Activated T-cell treated with anti-CD3 and anti-CD28 coated beads for 1 hour (primary cell): ENCODE measurements at regions not wholly inside any gene's neighbourhood (a gene's known extent, or its start where the extent isn't known, plus 50 kb on each side); places are given as distances from the start of the nearest gene placed in this dataset.
"Not testable (repeated sequence)": the region's sequence is repeated elsewhere in the genome, so short reads cannot be mapped to it uniquely, and the experiment has no call there.

ENCODE experiments used
- DNase-seq: peaks from one replicate; pipeline ENCODE4 v3.0.0-alpha.2; 2020; ENCODE audit warnings: low read depth

GRCh38 chr22:47628477-47629272 is 866.2 kb downstream of the TBC1D22A start:
- no peak for DNase-seq

DNA sequence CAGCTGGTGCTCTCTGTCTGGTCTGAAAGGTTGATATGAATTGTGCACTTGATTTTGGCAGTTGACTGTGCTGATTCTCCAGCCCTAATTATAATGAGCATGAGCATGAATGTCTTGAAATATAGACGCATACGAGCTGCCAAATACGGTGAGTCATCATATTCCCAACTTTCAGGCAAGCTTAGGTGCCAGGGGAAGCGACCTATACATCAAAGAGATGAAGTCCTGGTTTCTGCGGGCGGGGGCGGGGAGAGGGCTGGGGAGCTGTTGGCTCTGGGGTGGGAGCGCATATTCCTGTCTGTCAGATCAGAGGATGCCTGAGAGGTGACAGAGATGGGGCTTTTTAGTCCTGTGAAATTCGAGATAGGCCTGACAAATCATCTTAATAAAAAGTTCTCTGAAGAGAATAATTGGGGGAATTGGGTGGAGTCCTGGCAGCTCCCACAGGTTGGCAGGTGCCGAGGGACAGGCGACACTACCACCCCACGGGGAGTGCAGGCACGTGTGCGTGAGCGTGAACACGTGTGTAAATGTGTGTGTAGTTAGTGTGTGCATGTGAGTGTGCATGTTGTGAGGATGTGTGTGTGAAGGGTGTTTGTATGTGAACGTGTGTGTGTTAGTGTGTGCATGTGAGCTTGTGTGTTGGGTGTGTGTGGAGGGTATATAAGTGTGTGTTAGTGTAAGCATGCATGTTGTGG is 865.3 kb downstream of the TBC1D22A start:
- DNase-seq = no peak

- no peak for DNase-seq
These were observed 864.3 kb downstream of the TBC1D22A start for GRCh38 chr22:47626428-47627390.

GRCh38 chr22:47625531-47626427 is 863.3 kb downstream of the TBC1D22A start:
- no peak for DNase-seq

- no peak for DNase-seq
These were observed 862.5 kb downstream of the TBC1D22A start for GRCh38 chr22:47625013-47625385.

DNA sequence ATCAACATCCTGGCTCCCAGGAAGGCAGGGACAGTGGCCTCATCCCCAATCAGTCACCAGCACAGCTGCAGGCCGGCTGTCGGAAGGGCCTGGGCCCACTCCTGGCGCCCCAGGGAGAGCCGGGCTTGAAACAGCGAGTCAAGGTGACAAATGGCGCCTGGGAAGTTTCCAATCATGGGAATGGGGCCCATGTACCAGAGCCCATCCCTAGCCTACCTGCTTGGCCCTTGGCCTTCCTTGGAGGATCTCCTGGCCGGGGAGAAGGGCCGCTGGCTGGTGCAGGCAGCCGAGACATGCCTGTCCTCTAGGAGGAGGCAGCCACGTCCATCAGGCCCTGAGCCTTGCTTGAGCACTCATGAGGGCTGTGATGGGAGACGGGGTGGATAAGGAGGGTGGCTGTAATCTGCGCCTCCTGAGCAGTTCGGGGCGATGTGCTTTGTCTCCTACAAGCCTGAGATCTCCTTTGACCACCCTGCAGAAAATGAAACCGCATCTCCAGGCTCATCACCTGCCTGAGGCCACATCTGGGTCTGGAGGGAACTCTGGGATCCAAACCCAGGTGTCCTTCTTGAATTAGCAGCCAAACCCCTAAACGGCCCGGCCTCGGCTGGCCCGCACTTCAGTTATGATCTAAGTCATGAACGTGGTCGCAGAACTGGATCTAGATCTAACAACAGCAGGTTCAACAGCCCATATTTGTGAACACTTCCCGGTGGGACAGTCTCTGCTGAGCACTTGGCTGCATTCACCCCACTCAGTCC is 862.0 kb downstream of the TBC1D22A start:
- no peak for DNase-seq

GRCh38 chr22:47623763-47624148 is 861.3 kb downstream of the TBC1D22A start:
- no peak for DNase-seq

GRCh38 chr22:47623066-47623762 is 860.8 kb downstream of the TBC1D22A start:
- DNase-seq = no peak

- no peak for DNase-seq
These were observed 860.1 kb downstream of the TBC1D22A start for GRCh38 chr22:47622541-47622940.

DNA sequence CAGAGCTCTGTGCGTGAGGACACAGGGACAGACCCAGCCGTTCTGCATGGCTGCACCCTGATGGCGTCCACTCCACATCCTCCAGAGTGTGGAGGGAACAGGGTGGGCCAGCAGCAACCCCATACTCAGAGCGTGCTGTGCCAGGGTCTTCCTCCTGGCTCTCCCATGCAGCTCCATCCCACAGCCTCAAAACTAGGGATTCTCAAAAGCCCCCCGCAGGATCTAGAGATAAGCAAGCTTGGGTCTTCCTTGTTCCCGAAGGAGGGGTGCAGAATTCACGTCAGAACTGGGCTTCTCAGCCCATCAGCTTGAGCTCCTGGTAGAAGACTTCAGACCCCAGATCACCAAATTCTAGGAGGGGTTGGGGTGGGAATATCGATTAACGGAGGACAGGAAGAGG is 858.8 kb downstream of the TBC1D22A start:
- DNase-seq = no peak

DNA sequence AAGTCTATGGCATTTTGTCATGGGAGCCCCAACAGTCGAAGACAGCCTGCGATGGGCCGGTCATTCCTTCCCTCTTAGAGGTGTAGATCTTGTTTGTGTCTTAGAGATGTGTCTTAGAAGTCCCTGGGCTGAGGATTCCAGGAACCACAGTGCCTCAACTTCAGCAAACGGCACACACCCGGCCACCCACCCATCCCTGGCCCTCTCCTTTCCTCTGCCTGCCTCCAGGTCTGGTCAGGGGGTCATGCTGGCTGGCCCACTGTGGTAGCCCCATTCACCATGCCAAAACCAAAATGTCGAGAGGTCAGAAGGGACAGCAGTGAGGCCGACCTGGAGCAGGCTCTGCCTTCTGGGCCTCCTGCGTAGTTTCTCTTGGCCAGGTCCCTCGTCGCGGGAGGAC is 857.9 kb downstream of the TBC1D22A start:
- no peak for DNase-seq

- DNase-seq = no peak
These were observed 857.2 kb downstream of the TBC1D22A start for GRCh38 chr22:47619631-47620030.

GRCh38 chr22:47618180-47619010 is 855.9 kb downstream of the TBC1D22A start:
- no peak for DNase-seq

- DNase-seq = no peak
These were observed 854.7 kb downstream of the TBC1D22A start for GRCh38 chr22:47617186-47617585.

DNA sequence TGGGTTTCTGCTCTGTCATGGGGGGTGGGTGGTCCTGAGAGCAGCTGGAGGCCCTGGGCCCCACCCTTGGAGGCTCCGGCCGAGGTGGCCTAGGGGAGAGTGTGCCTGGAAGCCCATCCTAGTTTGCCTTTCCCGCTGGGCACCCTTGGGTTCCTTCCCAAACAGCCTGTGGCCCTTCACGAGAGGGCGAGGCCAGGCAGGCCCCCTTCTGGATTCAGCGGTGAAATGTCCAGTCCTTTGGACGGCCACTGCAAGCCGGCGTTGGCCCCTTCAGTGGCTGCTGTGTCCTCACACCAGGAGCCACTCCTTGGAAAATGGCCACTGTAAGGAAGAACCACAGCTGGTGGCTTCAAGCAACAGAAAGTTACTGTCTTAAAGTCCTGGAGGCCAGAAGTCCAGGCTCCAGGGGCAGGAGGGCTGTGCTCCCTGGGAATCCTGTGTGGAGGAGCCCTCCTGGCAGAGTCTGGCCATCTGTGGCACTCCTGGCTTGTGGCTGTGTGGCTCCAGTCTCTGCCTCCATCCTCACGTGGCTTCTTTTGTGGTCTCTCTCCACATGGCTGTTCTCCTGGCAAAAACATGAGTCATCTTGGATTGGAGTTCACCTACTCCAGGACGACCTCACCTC is 854.1 kb downstream of the TBC1D22A start:
- no peak for DNase-seq

DNA sequence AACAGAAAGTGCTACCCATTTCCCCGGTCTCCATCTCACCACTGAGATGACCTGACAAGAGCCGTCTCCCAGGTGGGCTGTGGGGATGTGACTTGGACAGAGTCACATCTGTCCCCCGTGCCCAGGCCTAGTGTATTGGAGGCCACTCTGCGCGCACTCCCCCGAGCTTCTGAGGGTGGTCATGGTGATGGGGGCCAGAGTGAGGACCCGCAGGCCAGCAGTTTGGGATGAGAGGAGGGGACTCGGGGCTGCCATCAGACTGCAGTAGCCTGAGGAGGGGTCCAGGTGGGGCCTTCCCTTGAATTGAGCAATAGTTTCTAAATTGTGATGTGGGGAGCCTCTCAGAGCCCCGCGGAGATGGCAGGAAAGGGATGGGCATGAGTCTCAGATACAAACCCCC is 852.6 kb downstream of the TBC1D22A start:
- no peak for DNase-seq

GRCh38 chr22:47613606-47614350 is 851.3 kb downstream of the TBC1D22A start:
- DNase-seq = no peak

DNA sequence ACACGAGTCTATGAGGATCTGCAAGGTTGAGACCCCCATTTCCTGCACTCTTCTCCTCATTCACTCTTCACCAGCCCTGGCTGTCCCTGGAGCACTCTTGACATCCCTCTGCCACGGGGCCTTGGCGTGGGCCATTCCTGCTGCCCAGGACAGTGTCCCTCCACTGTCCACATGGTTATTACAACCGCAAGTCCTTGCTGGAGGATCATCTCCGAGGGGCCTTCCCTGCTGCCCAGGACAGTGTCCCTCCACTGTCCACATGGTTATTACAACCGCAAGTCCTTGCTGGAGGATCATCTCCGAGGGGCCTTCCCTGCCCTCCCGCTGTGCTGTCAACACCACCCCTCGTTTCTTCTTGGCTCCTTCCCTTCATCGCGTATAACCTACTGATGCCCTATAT is 850.7 kb downstream of the TBC1D22A start:
- DNase-seq = not testable (repeated sequence)
